ENCODE measurements at regions not wholly inside any gene's neighbourhood (a gene's known extent, or its start where the extent isn't known, plus 50 kb on each side); places are given as distances from the start of the nearest gene placed in this dataset.

GRCh38 chr9:118575341-118576070, 793.7 kb downstream of the BRINP1 start:
- DNase-seq (ENCODE audit: extremely low read depth in 1 of 11, low read depth in 9 of 11, low spot score in 4 of 11), result no peak

GRCh38 chr9:118577121-118577520, 792.1 kb downstream of the BRINP1 start:
- no peak for DNase-seq (ENCODE audit: extremely low read depth in 1 of 11, low read depth in 9 of 11, low spot score in 4 of 11)

- DNase-seq (ENCODE audit: extremely low read depth in 1 of 11, low read depth in 9 of 11, low spot score in 4 of 11), result no peak
These were observed 790.8 kb downstream of the BRINP1 start for GRCh38 chr9:118578467-118578866.

GRCh38 chr9:118583414-118583813, 785.8 kb downstream of the BRINP1 start:
- no peak for DNase-seq (ENCODE audit: extremely low read depth in 1 of 11, low read depth in 9 of 11, low spot score in 4 of 11)

- DNase-seq (ENCODE audit: extremely low read depth in 1 of 11, low read depth in 9 of 11, low spot score in 4 of 11), result no peak
These were observed 782.3 kb downstream of the BRINP1 start for GRCh38 chr9:118586978-118587377.

- no peak for DNase-seq (ENCODE audit: extremely low read depth in 1 of 11, low read depth in 9 of 11, low spot score in 4 of 11)
These were observed 774.8 kb downstream of the BRINP1 start for GRCh38 chr9:118594428-118594827.

GRCh38 chr9:118595719-118596305, 773.4 kb downstream of the BRINP1 start:
- DNase-seq (ENCODE audit: extremely low read depth in 1 of 11, low read depth in 9 of 11, low spot score in 4 of 11), result peak in 10 of 11 donors; percentile 3 to 29 (median 14)

GRCh38 chr9:118596374-118597015, 772.7 kb downstream of the BRINP1 start:
- DNase-seq (ENCODE audit: extremely low read depth in 1 of 11, low read depth in 9 of 11, low spot score in 4 of 11), result no peak

- DNase-seq (ENCODE audit: extremely low read depth in 1 of 11, low read depth in 9 of 11, low spot score in 4 of 11), result no peak
These were observed 762.6 kb downstream of the BRINP1 start for GRCh38 chr9:118606668-118607067.

GRCh38 chr9:118609355-118610044, 759.7 kb downstream of the BRINP1 start:
- DNase-seq (ENCODE audit: extremely low read depth in 1 of 11, low read depth in 9 of 11, low spot score in 4 of 11), result no peak

- no peak for DNase-seq (ENCODE audit: extremely low read depth in 1 of 11, low read depth in 9 of 11, low spot score in 4 of 11)
These were observed 757.0 kb downstream of the BRINP1 start for GRCh38 chr9:118612201-118612600.

- DNase-seq (ENCODE audit: extremely low read depth in 1 of 11, low read depth in 9 of 11, low spot score in 4 of 11), result no peak
These were observed 755.2 kb downstream of the BRINP1 start for GRCh38 chr9:118613996-118614395.

- DNase-seq (ENCODE audit: extremely low read depth in 1 of 11, low read depth in 9 of 11, low spot score in 4 of 11), result no peak
These were observed 751.2 kb downstream of the BRINP1 start for GRCh38 chr9:118618084-118618483.

GRCh38 chr9:118618849-118619248, 750.4 kb downstream of the BRINP1 start:
- DNase-seq (ENCODE audit: extremely low read depth in 1 of 11, low read depth in 9 of 11, low spot score in 4 of 11), result no peak

- no peak for DNase-seq (ENCODE audit: extremely low read depth in 1 of 11, low read depth in 9 of 11, low spot score in 4 of 11)
These were observed 744.6 kb downstream of the BRINP1 start for GRCh38 chr9:118624608-118625007.

- DNase-seq (ENCODE audit: extremely low read depth in 1 of 11, low read depth in 9 of 11, low spot score in 4 of 11), result no peak
These were observed 739.2 kb downstream of the BRINP1 start for GRCh38 chr9:118630079-118630478.

- DNase-seq (ENCODE audit: extremely low read depth in 1 of 11, low read depth in 9 of 11, low spot score in 4 of 11), result no peak
These were observed 738.2 kb downstream of the BRINP1 start for GRCh38 chr9:118630931-118631595.

- no peak for DNase-seq (ENCODE audit: extremely low read depth in 1 of 11, low read depth in 9 of 11, low spot score in 4 of 11)
These were observed 737.3 kb downstream of the BRINP1 start for GRCh38 chr9:118631956-118632355.

- DNase-seq (ENCODE audit: extremely low read depth in 1 of 11, low read depth in 9 of 11, low spot score in 4 of 11), result no peak
These were observed 733.8 kb downstream of the BRINP1 start for GRCh38 chr9:118635416-118635815.

Measured in renal cortex interstitium (tissue), 11 donors.